ACHN (cell line): ENCODE measurements at regions not wholly inside any gene's neighbourhood (a gene's known extent, or its start where the extent isn't known, plus 50 kb on each side); places are given as distances from the start of the nearest gene placed in this dataset.

Experiments used
- DNase-seq: peaks from one replicate; pipeline ENCODE4 v3.0.0-alpha.2; 2015
- in situ Hi-C: cut with HindIII; loops from 2 replicates; pipeline ENCODE4 v1.10.0; 2017; ENCODE audit warnings: low sequenced_read_pairs, low pct_ligation_motif_present, low pct_unique_long_range_greater_than_20kb

DNA sequence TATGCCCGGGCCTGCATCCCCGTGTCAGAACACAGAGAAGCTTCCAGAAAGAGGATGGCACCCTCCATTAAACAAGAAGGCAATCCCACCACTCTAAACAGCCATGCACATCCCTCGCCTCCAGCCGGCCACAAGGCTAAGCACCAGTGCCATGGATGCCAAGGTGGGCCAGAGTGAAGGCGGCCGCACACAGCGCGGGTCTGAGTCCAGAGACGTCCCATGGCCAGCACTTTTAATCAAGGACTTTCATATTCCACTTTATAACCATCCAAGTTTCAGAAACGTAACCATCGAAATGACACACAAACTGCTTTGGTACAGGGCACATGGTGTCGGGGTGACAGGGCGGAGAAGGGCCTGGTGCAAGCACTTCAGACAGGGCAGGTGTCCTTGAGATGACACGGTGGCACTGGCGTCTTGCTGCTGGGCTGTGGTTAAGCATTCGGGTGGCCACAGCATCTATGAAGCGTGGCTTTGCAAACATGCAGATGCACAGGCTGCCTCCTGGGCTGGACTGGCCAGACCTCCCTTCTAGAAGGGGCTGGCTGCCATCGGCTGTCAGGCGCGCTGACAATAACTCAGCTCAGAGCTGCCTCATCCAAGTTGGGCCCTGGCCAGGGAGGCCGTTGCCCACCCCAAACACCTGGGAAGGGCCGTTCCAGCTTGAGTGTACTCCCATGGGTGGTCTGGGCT, 117.2 kb downstream of the RFLNA start:
- DNase-seq = no peak
- in situ Hi-C loops = no loop called here

DNA sequence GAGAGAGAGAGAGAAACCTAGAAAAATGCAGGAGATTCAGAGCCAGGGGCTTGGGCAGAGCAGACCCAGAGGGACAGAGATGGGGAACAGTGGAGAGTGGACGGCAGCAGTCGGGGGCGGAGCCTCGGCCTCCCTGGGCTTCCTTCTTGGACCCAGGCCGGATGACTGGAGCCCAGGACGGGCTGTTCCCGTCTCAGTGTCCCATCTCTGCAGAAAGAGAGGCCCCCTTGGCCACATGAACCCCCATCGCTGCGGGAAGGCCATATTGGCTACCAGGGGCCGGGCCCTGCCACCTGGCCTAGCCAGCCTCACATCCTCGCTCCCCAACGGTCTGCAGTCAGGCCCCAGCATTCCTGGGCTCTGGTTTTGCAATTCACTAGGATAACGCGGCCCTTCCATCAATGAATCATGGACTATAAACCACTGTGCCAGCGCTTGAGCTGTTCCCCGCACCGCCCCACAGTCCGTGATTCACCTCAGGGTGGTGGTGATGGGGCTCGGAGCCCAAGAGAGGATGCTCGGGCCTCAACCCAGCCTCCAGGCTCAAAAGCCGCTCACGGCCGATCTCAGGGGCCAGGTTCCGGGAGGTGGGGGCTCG, 116.5 kb downstream of the RFLNA start:
- in situ Hi-C loops = no loop called here
- peak; percentile 98 for DNase-seq

DNA sequence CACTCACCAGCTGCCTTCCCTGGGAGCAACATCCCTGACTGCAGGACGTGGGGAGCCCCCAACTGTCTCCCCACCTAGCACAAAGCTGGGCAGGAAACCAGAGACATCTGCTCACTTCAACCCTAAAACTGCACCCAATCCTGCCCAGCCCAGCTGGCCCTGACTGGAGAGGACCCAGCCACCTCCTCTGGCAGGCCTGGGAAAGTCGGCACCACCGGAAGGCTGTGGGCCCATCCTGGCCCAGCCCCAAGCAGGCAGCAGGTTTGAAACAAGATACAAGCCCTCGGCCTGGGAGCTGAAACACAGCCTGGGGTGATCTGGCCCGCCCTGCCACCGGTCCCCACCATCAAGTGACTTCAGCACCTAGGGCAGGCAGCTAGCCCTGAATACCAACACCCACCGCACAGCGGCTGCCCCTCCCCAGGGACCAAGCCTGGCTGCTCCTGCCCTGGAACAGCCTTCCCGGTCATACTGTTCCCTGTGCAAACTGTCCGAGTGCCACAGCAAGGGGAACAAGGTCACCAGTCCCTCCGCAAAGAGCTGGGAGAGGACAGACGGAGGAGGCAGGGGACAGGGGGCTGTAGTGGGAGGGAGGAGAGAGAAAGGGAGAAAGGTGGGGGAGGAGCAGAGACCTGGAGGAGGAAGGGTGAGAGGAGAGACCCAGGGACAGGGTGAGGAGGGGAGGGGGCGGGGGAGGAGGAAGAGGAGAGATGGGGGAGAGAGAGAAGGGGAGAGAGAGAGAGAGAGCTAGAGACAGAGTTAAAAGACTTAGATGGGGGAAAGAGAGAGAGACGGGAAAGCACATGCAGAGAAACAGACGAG, 115.7 kb downstream of the RFLNA start:
- DNase-seq = no peak
- in situ Hi-C loops = no loop called here

DNA sequence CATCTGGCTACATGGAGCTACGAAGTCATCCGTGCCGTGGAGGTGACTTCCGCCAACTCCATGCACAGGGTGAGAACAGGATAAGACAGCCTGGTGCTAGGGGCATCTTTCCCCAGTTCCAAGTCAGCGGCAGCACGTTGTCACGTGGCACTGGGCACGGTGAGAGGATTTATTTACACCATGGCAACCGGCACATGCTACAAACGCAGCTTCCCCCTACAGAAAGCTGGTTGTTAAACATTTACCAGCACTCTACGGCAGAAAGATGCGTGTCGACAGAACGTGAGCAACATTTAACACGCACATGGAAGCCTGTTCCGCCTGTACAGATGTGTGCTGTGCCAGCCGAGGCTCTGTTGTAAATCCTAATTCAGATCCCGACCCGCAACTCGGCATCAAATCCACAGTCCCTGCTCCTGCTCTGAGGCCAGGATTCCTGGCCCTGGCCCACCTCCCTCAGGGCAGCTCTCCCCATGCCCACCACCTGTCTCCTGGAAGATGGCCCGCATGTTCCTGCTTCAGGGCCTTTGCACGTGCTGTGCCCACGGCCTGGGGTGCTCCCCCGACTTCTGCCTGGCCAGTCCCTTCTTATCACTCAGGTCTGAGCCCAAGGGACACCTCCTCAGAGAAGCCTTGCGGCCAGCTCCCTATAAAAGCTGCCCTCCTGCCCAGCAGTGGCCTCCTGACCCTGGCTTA, 114.1 kb downstream of the RFLNA start:
- no peak for DNase-seq
- in situ Hi-C loops = no loop called here

DNA sequence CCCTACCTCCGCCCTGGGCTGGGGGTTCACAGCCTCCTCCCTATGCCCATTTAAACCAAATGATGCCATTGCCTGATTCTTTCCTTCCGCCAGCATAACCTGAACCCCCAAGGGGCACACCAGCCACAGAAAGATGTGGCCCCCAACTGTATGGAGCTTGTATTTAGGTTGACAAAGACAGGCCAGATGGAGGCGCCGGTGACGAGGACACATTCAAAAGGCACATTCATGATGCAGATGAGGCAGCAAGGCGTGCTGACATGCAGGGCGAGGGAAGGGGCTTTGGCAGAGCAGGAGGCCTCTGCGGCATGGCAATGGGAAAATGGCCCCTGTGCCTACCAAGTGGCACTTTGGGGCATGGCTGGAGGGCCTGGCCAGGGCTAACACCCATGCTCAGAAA, 112.2 kb downstream of the RFLNA start:
- in situ Hi-C loops = no loop called here
- DNase-seq = no peak

DNA sequence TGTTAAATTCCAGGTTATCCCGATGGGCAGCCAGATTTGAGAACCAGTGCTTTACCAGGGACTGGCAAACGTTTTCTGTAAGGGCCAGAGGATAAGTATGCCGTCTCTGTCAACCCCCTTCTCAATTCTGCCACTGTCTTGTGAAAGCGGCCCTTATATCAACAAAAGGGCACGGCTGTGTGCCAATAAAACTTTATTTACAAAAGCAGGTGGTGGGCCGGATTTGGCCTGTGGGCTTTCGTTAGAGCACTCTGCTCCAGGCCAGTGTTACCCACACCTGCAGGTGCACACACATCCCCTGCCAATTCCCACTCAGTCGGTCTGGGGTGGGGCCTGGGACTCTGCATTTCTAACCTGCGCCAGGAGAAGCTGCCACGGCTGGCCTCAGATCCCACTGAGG, 111.2 kb downstream of the RFLNA start:
- DNase-seq = no peak
- in situ Hi-C loops = no loop called here

DNA sequence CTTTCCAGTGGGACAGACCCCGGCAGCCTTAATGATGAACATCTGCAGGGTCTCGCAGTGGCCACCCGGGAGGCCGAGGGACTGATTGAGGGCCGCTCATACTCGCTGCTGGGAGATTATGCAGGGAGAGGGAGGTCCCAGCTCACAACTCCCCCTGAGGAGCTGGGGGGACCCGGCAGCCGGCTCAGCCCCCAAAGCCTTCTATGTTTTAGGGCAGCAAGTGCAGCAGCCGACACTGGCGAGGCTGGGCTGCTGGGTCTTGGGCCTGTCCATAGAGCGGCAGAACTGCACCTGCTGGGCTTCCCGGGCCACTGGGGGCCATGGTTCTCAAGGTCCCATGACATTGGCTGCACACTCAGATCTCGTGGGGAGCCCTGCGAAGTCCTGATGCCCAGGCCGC, 110.7 kb downstream of the RFLNA start:
- DNase-seq = no peak
- in situ Hi-C loops = no loop called here

DNA sequence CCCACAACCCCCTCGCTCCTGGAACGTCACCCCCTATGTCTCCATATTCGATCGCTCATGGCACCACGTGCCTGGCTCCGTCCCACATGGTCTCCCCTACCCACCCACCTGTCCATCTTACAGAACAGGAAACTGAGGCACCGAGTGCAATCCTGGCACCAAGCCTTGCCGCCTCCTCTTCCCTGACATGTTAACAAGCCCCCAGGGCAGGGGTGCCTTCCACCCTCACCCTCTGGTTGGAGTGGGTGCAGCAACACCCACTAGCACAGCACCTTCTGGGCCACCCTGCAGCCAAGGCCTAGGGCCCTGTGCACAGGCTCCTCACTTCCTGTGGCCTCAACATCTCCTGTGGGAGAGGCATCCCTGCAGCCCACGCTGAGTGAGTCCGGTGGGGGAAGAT, 110.3 kb downstream of the RFLNA start:
- DNase-seq = no peak
- in situ Hi-C loops = no loop called here

DNA sequence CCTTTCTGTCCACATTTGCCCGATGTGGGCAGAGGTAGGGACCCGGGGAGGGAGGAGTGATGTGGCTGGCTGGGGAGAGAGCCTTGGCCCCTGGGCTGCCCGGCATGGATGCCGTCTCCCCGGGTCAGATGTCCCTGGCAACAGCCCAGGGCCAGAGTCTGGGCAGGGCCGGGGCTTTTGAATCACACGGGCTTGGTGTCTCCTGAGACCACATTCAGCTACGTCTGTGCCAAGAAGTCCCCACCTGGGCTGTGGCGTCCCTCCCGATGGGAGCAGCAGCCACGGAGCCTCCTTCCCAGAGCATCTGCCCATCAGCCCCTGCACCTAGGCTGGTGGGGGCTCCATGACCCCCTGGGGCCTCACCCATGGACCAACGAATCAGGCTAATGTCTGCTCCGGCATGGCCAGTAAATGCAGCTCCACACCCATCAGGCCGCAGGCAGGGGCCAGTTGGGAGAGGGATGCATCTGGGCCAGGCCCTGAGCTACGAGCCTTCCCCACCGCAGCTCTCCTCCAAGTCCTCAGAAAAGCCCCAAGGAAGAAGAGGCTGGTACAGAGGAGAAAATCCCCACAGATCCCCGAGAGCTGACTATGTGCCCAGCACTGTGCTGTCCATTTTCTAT, 109.4 kb downstream of the RFLNA start:
- no peak for DNase-seq
- in situ Hi-C loops = no loop called here

DNA sequence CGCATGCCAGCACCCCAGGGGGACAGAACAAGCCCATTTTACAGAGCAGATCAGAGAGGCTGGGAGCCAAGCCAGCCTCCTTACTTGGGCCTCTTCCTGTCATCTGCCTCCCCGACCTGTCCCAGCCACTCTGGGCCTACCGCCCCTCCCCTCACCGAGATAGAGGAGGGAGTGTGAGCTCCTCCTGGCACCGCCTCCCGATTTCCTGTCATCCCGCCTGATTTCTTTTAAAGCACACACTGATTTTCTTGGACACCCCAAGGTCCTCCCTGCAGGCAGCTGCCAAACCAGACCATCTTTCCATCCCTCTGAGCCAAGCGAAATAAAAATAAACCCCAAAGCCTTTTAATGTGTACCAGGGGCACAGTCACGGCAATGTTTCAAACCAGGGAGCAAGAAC, 108.4 kb downstream of the RFLNA start:
- in situ Hi-C loops = no loop called here

DNA sequence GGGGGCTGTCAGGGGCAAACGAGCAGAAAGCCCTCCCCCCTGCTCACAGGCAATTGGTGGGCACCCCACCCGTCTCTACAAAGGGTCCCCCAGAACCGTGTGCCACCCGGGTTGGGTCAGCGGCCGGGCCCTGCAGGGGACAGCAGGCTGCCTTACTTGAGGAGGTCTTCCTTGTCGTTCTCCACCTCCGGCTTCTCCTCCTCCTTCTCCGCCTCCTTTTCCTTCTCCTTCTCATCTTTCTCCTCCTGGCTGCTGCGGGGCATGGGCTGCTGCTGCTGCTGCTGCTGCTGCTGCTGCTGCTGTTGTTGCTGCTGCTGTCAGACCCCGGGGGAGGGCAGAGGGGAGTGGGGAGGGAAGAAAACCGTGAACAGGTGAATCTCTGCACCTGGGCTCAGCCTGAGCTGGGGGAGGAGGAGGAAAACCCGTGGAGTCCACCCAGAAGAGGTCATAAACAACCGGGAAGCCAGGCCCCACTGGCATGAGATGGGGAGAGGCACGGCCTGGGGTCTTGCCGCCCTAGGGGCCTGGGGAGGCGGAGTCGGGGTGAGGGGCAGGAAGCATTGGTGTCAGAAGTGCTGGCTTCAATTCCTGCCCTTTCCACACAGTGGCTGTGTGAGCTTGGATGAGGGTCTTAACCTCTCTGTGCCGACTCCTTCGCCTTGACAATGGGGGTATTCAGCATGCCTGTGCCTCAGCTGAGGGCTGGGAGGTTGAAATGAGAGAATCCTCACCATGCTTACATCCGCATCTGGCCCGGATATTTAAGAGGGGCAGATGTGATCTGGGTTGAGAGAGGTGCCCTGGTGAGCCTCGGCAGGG, 107.6 kb downstream of the RFLNA start:
- in situ Hi-C loops = no loop called here
- DNase-seq = no peak

More for the DNA sequence above, 108.4 kb downstream of the RFLNA start:
- DNase-seq = no peak

DNA sequence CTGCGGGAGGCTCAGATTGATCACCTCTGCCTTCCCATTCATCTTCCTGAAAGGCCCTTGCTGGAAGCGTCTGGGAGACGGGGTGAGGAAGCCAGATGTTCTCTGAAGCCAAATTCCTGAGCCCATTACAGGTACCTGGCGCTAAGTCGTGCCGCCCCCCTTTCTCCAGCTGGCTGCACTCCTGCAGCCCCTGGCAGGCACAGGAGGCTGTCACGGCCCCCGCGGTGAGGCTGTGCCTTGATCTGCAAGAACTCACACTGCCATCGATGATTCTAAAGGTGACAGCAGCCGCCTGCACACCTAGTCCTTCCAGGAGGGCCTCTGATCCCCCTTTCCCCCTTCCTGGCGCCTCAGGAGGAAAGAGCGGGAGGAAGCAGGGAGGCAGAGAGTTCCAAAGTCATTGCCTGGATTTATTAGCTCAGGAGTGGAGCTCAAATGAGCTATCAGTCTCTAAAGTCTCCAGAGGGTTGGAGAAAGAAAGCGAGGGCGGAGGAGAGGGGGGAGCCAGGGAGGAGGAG, 106.9 kb downstream of the RFLNA start:
- in situ Hi-C loops = no loop called here
- DNase-seq = no peak

DNA sequence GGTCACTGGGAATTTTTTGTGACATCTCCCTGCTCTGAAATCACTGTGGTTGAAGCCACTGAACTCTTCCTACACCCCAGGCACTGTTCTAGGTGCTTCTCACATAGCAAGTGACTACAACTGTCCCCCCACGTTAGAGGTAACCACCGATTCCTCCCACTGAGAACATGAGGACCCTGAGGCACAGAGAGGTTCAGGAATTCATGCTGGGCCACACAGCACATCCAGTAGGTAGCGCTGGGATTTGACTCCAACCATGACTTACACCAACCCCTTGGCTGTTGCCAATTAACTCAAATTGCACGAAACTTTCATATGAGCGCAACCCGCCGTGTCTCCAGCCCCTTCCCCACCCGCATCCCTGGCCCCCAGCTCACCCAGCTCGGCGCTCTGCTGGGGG, 105.2 kb downstream of the RFLNA start:
- in situ Hi-C loops = no loop called here

DNA sequence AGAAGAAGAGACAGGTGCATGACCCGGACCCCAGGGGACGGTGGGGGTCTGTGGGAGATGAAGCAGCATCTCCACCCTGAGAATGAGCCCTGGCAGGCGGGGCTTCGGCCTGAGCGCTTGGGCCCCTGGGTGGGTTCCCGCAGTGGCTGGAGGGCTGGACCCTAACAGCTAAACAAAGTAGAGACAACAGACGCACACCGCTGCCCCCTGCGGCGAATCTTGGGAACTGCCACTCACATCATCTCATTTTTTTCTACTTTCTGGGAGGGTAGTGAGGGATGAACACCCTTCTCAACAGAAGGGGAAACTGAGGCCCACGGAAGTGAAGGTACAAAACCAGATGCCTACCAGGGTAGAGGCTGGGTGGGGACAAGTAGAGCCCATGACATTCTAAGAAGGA, 104.7 kb downstream of the RFLNA start:
- peak; percentile 61 for DNase-seq
- in situ Hi-C loops = no loop called here

More for the DNA sequence above, 105.2 kb downstream of the RFLNA start:
- DNase-seq = no peak

DNA sequence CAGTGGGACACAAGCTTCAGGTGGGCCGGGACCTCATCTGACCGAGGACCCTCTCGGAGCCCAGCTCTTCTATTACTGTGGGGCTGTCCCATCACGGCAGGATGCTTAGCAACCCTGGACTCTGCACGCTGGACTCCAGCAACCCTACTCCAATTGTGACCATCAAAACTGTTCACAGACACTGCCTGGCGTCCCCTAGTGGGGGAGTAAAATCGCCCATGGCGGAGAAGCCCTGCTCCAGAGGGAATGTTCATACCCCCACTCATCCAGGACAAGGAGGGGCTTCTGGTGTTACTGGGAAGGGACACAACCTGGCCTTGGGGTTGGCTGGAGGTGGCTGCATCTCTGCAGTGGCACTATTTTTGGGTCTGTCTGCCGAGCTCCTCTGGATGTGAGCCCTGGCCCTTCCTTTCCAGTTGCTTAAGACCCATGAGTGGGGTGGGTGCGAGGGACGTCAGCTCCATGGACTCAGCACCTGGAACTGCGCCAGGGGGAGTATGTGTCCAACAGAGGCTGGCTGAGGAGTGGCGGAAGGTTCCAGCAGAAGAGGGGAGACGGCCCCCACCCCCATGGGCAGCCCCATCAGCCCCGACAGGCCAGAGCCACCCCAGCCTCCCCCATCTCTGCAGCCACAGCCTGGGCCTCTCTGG, 103.8 kb downstream of the RFLNA start:
- no peak for DNase-seq
- in situ Hi-C loops = no loop called here

DNA sequence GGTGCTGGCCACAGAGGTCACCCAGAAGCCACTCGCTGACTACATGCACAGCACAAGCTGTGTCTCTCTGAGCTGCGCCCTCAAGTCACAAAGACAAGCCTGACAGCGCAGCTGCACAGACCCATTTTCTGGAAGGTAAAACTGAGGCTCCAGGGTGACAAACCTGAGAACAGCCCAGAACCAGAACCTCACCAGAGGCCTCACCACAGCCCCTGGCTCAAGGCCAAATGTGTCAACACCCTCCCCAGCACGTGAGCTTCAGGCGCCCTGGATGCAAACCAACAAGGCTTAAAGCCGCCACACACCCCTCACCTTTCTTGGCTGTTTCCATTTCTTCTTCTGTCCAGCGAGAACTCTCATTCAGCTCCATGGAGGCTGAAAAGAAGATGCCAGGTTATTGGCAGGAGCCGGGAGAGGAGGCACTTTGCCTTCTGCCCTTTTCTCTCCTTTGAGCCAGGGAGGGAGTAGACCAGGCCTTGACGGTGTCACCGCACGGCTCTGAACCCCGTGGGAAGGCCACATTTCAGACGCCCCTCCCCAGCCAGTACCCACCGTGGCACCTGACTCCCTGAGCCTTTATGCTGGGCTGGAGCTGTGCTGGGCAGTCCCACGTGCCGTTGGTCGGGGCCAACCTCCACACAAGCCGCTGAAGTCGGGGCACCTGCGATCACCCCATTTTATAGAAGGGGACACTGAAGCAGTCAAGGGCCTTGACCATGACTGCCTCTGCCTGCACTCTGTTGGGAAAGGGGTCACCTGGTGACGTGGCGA, 103.1 kb downstream of the RFLNA start:
- in situ Hi-C loops = no loop called here
- no peak for DNase-seq

DNA sequence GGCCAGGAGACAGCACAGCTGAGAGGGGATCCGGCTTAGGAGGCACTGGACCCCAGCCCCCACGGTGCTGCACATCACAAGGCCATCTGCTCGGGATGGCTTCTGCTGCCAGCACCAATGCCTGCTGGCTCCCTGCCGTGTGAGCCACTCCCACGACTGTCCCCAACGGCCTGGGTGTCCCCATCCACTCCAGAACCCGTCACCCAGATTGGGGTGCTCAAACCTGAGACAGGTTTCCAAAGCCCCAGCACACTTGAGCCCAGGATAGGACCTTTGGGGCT, 102.4 kb downstream of the RFLNA start:
- in situ Hi-C loops = no loop called here
- DNase-seq = no peak
